Medulla oblongata (tissue), 1 donor: ENCODE measurements at regions not wholly inside any gene's neighbourhood (a gene's known extent, or its start where the extent isn't known, plus 50 kb on each side); places are given as distances from the start of the nearest gene placed in this dataset.
"Not testable (repeated sequence)": the region's sequence is repeated elsewhere in the genome, so short reads cannot be mapped to it uniquely, and the experiment has no call there.

Source experiments
- DNase-seq: peaks from one replicate; pipeline ENCODE4 v3.0.0-alpha.2; 2015; ENCODE audit errors: extremely low spot score

DNA sequence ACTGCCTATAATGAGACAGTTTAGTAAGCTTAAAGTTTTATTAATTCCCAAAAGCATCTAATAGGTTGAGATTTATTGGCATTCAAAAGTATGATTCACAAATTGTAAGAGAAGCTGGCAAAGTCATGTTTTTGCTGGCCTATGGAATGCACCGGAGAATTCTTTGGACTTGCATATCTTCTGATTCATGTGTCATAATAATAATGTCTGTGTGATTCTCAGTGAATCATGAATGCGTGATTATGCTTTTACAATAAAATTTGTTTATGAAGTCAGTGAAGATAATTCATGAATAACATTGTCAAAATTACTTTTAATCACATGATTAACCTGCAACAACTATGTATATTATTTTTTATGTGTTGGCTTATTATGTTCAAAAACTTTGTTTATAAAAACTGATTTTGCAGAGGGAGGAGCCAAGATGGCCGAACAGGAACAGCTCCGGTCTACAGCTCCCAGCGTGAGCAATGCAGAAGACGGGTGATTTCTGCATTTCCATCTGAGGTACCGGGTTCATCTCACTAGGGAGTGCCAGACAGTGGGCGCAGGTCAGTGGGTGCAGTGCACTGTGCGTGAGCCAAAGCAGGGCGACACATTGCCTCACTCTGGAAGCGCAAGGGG lies 389.2 kb downstream of the SRGAP2C start:
- DNase-seq, result not testable (repeated sequence)

DNA sequence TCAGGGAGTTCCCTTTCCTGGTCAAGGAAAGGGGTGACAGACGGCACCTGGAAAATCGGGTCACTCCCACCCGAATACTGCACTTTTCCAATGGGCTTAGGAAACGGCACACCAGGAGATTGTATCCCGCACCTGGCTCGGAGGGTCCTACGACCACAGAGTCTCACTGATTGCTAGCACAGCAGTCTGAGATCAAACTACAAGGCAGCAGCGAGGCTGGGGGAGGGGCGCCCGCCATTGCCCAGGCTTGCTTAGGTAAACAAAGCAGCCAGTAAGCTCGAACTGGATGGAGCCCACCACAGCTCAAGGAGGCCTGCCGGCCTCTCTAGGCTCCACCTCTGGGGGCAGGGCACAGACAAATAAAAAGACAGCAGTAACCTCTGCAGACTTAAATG lies 389.7 kb downstream of the SRGAP2C start:
- not testable (repeated sequence) for DNase-seq

DNA sequence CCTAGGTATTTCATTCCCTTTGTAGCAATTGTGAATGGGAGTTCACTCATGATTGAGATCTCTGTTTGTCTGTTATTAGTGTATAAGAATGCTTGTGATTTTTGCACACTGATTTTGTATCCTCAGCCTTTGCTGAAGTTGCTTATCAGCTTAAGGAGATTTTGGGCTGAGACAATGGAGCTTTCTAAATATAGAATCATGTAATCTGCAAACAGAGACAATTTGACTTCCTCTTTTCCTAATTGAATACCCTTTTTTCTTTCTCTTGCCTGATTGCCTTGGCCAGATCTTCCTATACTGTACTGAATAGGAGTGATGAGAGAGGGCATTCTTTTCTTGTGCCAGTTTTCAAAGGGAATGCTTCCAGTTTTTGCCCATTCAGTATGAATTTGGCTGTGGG lies 398.1 kb downstream of the SRGAP2C start:
- not testable (repeated sequence) for DNase-seq

DNA sequence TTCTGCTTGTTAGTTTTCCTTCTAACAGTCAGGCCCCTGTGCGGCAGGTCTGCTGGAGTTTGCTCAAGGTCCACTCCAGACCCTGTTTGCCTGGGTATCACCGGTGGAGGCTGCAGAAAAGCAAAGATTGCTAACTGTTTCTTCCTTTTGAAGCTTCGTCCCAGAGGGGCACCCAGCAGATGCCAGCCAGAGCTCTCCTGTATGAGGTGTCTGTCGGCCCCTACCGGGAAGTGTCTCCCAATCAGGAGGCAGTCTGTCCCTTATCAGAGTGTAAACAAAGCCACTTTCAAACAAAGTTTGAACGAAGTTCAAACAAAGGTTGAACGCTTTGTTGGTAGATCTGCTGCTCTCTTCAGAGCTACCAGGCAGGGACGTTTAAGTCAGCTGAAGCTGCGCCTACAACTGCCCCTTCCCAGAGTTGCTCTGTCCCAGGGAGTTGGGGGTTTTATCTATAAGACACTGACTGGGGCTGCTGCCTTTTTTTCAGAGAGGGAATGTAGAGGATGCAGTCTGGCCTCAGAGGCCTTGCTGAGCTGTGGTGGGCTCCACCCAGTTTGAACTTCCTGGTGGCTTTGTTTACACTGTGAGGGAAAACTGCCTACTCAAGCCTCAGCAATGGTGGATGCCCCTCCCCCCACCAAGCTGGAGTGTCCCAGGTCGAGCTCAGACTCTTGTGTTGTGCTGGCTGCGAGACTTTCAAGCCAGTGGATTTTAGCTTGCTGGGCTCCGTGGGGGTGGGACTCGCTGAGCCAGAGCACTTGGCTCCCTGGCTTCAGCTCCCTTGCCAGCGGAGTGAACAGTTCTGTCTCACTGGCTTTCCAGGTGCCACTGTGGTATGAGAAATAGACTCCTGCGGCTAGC lies 401.8 kb downstream of the SRGAP2C start:
- DNase-seq, result no peak

DNA sequence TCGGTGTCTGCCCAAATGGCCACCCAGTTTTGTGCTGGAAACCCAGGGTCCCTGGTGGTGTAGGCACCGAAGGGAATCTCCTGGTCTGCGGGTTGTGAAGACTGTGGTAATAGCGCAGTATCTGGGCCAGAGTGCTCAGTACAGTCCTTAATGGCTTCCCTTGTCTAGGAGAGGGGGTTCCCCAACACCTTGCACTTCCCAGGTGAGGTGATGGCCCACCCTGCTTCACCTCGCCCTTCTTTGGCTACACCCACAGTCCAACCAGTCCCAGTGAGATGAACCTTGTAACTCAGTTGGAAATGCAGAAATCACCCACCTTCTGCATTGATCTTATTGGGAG lies 402.4 kb downstream of the SRGAP2C start:
- no peak for DNase-seq

DNA sequence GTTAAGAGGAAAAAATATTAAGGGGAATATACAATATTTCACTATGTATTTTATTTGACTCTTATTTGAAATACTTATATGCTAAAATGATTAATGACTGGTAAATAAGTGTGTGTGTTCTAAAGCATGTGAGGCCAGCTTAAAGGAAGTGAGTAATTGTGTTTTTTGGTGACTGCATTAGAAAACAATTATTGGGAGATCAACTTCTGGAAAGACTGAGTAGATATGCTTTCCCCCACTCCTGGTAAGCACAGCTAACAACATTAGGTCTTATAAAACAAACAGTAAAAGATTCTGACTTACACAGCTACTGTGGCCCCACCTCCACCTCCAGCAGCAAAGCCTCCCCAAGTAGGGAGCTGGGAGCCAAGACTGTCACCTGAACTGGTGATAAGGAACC lies 403.0 kb downstream of the SRGAP2C start:
- DNase-seq, result no peak

DNA sequence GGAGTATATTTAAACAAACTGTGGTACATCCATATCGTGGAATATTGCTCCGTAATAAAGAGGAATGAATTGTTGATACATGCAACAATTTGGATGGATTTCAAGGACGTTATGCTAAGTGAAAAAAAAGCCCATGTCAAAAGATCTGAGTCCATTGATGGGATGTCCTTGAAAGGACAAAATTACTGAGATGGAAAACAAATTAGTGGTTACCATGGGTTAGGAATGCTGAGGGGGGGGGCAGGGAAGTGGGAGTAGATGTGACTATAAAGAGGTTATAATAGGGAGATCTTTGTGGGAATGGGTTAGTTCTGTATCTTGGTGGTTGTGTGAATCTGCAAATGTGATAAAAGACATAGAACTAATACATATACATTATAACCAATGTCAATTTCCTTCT lies 409.3 kb downstream of the SRGAP2C start:
- no peak for DNase-seq

DNA sequence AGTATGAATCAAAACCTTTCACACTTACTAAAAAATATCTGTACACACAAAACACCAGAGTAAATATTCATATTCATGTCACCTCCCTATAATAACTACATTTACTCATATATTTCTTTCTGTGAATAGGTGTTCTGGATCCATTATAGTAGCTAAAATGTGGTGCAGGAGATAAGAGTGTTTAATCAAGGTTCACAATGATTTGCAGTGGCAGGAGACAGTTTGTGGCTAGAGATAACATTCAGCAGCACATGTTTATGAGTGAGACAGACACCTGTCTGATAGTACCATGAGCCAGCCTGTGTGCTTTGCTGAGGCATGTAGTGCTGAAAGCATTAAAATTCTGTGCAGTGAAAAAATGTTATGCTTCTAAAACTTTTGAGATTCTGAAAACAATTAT lies 410.3 kb downstream of the SRGAP2C start:
- no peak for DNase-seq

DNA sequence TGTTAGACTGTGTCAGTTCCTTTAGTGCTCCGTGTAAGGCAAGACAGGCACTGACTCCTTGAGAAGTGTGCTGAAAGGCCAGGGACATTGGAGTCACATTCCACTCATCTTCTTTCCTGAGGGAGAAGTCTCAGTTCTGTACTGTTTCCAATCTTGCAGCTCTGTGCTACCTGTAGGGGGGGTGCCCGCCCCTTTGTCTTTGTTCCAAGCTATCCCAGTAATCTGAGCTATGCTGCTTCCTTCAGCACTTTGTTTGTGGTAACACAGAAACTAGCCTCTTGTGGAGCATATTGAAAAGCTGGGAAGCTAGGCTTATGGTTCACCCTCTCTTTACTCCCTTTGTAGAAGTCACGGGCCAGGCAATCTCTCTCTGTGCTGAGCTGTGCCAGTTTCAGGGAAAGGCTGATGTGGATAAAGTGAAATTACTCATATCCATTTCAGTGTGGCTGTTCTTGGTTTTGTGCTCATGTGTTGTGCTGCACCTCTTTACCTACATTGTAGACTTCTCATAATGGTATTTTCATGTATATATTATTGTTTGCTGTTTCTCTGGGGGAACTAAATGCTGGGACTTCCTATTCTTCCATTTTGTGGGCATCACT lies 420.2 kb downstream of the SRGAP2C start:
- not testable (repeated sequence) for DNase-seq

DNA sequence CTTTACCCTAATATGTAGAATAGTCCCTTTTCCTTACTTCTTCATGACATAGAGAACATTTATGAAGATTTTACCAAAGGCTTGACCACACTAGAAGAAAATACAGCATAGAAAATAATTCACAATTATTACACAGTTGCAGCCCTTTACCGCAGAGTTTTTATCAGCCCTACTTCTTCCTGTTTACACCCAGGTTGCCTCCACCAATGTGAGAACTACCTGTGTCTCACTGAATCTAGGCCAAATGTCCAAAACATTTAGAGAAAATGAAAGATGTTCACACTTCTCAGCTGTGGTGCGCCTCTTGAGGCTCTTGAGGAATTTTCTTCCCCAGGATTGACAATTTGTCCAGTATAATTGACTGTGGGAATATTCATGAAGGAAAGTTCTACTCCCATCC lies 422.7 kb downstream of the SRGAP2C start:
- not testable (repeated sequence) for DNase-seq
